ENCODE measurements at regions not wholly inside any gene's neighbourhood (a gene's known extent, or its start where the extent isn't known, plus 50 kb on each side); places are given as distances from the start of the nearest gene placed in this dataset.

- peak; percentile 86 for DNase-seq
Measured at GRCh38 chr2:51534166-51534565, 502.2 kb upstream of the NRXN1 start.

GRCh38 chr2:51528156-51528555 is 496.2 kb upstream of the NRXN1 start:
- DNase-seq: peak; percentile 52

GRCh38 chr2:51526766-51527165 is 494.8 kb upstream of the NRXN1 start:
- DNase-seq: no peak

GRCh38 chr2:51516667-51517066 is 484.7 kb upstream of the NRXN1 start:
- no peak for DNase-seq

- no peak for DNase-seq
Measured at GRCh38 chr2:51511002-51511401, 479.1 kb upstream of the NRXN1 start.

GRCh38 chr2:51510303-51510702 is 478.4 kb upstream of the NRXN1 start:
- no peak for DNase-seq

GRCh38 chr2:51505533-51505932 is 473.6 kb upstream of the NRXN1 start:
- no peak for DNase-seq

GRCh38 chr2:51490576-51491234 is 458.8 kb upstream of the NRXN1 start:
- DNase-seq: peak; percentile 50

- no peak for DNase-seq
Measured at GRCh38 chr2:51484605-51485004, 452.7 kb upstream of the NRXN1 start.

- no peak for DNase-seq
Measured at GRCh38 chr2:51483720-51484119, 451.8 kb upstream of the NRXN1 start.

- DNase-seq: no peak
Measured at GRCh38 chr2:51472783-51473182, 440.9 kb upstream of the NRXN1 start.

GRCh38 chr2:51472300-51472699 is 440.4 kb upstream of the NRXN1 start:
- no peak for DNase-seq

GRCh38 chr2:51469102-51469501 is 437.2 kb upstream of the NRXN1 start:
- no peak for DNase-seq

- no peak for DNase-seq
Measured at GRCh38 chr2:51465326-51465725, 433.4 kb upstream of the NRXN1 start.

GRCh38 chr2:51454177-51454576 is 422.2 kb upstream of the NRXN1 start:
- DNase-seq: no peak

- no peak for DNase-seq
Measured at GRCh38 chr2:51448911-51449310, 417.0 kb upstream of the NRXN1 start.

GRCh38 chr2:51441786-51442185 is 409.9 kb upstream of the NRXN1 start:
- DNase-seq: no peak

GRCh38 chr2:51424418-51424817 is 392.5 kb upstream of the NRXN1 start:
- no peak for DNase-seq

- DNase-seq: no peak
Measured at GRCh38 chr2:51420511-51420910, 388.6 kb upstream of the NRXN1 start.

GRCh38 chr2:51413726-51414125 is 381.8 kb upstream of the NRXN1 start:
- DNase-seq: no peak

GRCh38 chr2:51410331-51410730 is 378.4 kb upstream of the NRXN1 start:
- DNase-seq: no peak

GRCh38 chr2:51409920-51410319 is 378.0 kb upstream of the NRXN1 start:
- no peak for DNase-seq

- no peak for DNase-seq
Measured at GRCh38 chr2:51404226-51404625, 372.3 kb upstream of the NRXN1 start.

GRCh38 chr2:51401546-51401945 is 369.6 kb upstream of the NRXN1 start:
- no peak for DNase-seq

GRCh38 chr2:51387235-51387634 is 355.3 kb upstream of the NRXN1 start:
- DNase-seq: no peak

- DNase-seq: no peak
Measured at GRCh38 chr2:51379997-51380396, 348.1 kb upstream of the NRXN1 start.
